DMS79 treated with DMSO at 0.1 percent for 48 hours (cell line): ENCODE measurements at regions not wholly inside any gene's neighbourhood (a gene's known extent, or its start where the extent isn't known, plus 50 kb on each side); places are given as distances from the start of the nearest gene placed in this dataset.

ENCODE experiments used
- DNase-seq: peaks from one replicate; lab custom pipeline; 2025; lab: John Stamatoyannopoulos, UW

DNA sequence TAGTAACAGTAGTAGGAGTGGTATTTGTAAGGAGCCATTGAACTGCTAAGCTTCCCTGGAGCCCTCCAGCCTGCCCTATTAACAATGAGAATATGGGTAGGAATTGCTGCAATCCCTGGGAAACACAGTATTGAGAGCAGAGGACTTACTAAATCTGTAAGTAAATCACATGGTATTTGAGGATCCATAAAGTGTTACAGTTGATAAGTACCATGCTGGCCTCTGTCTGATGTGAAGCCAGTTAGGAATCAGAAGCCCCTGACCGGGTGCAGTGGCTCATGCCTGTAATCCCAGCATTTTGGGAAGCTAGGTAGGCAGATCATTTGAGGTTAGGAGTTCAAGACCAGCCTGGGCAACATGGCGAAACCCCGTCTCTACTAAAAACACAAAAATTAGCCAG, 224.6 kb downstream of the C1D start:
- no peak for DNase-seq

- DNase-seq: no peak
Measured at GRCh38 chr2:67839242-67839641, 223.6 kb downstream of the C1D start.

- DNase-seq: no peak
Measured at GRCh38 chr2:67839668-67840067, 223.1 kb downstream of the C1D start.

DNA sequence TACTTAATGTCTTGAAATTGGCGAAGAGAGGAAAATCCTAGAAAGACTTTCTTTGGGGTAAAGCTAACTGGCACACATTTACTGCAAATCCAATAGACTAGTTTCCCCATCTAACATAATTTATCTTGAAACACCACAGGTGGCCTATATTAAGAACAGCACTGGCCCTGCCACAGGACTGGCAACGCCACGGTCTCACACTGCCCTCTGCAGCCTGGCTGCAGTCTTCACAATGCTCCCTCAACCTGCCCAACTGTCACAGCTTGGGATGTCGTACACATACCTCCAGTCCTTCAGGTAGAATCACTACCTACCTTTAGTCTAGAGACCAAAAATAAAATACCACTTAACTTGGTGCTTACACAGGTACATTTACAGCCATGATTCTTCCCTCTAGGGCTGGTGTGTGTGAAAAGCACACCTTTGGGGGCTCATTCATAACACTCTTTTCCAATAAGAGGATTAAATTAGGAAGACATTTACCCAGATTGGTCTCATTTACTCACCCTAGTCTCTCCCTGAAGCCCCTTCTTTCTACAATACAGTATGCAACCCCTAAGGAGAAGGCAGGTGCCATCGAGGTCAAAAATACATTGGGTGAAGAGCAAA, 222.2 kb downstream of the C1D start:
- DNase-seq: peak; percentile 27

- DNase-seq: no peak
Measured at GRCh38 chr2:67841711-67842110, 221.1 kb downstream of the C1D start.

GRCh38 chr2:67842375-67842959, 220.3 kb downstream of the C1D start:
- DNase-seq: no peak

DNA sequence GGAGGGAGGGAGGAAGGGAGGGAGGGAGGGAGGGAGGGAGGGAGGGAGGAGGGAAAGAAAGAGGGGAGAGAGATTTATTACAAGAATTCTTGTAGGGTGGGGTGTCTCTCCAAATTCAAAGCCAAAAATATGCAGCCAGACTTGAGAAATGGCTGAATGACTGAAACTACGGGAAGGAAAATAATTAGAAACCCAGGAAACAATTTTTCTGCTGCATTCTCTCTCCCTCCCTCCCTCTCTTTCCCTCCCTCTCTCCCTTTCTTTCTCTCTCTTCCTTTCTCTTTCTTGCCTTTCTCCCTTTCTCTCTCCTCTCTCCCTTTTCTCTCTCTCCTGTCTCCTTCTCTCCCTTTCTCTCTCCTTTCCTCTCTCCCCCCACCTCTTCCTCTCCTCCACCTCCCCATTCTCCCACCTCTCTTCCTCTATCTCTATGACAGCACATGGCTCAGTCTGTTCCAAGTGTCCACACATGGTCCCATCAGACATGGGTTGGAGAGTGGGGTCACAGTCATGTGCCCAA, 218.7 kb downstream of the C1D start:
- DNase-seq: no peak

DNA sequence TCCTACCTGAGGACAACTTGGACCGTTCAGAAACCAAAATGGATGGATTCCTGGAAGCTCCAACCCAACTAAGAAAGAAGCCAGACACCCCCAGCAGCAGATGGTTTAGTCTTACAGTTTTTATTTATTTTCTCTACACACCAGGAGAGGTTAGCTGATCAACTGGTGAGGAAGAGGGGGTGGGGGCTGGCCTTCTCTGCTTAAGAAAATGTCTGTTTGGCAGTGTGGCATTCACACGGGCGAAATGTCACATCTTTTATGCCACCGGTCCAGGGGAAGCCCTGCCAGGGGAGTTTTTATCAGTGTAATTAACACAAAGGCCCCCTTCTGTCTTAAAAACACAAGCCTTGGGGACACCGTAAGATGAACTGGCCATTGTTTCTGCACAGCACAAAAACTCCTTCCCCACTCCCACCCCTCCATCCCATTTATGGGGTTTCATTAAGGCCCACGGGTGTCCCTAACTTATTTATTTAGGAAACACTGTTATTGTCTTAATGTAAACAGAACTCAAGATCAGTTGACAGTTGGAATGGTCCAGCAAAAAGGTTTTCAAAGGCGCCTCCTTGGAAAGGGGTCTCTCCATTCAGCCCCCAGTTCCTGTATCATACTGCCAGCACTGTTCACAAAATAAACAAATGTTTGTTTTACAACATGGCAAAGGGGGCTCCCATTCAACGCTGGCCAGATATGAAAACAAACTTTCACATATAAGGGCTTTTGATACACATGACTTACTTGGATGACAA, 217.0 kb downstream of the C1D start:
- peak; percentile 65 for DNase-seq

DNA sequence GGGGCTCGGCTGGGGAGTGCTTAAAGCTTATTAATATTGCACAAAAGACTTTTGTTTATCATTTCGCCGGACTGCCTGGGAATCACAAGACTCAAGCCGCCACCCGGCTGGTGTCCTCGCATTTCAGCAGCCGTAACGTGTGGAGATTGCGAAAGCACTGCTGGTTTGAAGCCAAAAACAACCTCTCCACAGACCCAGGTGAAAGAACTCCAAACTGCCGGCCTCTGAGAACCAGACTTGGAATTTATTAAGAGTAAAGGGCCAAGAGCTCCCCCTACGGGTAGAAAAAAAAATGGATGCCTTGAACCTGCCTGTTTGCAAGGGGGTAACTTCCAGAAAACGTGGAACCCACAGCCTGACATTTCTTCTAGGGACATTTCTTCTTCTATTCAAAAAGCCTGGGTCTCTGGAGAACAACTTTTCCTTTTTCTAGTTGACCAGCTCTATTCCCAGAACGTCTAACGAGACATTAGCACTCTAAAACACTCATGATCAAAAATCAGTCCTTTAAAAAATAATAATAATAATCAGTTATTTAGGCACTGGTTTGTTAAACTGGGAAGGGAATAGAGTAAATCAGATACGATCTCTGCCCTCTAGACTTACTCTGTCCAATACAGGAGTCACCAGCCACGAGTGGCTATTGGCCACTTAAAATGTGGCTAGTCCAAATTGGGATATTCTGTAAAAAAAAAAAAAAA, 216.3 kb downstream of the C1D start:
- peak; percentile 99 for DNase-seq

GRCh38 chr2:67848551-67849285, 214.1 kb downstream of the C1D start:
- no peak for DNase-seq

DNA sequence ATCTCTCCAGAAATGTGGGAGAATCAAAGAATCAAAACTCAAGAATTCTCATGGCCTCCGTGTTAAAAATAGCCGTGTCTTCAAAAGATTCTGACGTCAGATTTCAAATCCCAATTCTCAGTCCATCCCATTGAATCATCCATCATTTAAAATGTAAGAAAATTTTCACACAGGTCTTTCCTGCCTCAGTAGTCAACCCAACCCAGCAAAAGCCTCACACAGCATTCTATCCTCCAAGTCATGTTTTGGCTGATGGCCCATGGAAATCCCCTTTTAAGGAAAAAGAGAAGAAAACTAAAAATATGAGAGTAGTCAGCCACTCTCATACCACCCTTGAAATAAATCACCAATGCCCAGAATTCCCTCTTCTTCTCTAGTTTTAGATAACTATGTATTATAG, 211.8 kb downstream of the C1D start:
- DNase-seq: no peak

DNA sequence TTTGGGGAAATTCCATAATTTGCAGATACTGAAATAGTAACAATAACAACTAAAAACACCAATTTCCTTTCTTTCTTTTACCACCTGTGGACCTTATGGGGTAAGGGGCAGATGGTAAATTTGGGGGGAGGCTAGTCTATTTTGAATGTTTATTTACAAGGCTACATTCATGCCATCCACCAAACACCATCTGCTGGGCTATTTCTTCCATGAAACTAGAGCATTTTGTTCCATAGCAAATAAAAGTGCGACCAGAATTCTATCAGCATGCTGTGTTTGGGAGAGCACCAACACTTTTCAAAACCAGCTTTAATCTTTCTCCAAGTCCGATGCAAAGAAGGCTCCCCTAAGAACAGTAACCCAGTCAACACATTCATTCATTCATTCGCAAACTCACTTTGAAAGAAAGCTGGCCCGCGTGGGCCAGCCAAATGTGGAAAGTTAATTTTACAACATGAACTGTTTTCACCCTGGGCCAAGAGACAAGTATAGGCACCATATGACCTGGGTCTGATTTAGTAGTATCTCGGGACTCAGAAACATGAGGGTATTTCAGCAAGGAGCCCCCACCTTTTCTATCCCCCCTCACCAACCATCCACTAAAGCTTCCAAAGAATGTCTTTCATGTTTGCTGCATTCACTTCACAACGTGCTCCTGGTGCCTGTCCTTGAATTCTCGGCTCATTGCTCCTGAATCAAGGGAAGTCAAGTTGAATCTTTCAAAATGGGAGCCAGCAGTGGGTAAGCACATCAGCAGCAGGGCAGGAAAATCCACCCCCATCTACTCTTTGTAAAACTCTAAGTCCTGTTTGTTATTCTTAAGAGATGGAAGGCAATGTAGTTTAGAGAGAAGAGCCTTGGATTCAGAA, 210.6 kb downstream of the C1D start:
- DNase-seq: no peak

GRCh38 chr2:67854103-67854743, 208.6 kb downstream of the C1D start:
- peak; percentile 86 for DNase-seq

DNA sequence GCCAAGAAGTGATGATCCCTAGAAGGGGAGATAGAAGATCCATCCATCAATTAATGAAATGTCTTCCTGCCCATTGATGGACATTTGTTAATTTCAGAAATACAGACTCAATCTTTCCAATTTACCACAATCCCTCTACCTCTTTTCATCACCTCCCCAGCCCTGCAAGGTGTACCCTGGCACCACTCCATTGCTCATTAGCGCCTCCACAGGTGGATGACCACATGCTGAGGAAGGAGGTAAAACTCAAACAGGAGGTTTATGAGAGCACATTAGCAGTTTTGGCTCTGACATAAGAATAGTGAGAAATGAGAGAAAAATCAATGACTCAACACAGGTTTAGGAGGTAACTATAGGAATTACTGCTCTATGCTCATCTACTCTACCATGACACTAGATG, 208.0 kb downstream of the C1D start:
- no peak for DNase-seq

- DNase-seq: no peak
Measured at GRCh38 chr2:67856866-67857265, 205.9 kb downstream of the C1D start.

DNA sequence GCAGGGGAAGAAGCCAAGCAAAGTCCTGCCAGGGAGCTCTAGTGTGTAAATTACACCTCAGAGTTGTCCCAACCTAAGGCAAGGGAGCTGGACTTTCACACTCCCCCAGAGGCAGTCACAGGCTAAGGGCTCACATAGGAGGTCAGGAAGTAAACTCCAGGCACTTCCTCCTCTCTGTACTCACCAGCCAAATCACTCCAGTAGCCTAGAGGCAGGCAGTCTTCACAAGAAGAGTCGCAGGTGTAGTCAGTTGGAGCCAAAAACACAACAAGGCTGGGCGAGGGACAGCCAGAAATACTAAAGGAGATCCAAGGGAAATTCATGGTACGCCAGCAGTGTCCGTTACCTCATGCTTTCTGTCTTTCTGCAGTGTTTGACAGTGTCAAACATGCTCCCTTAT, 205.0 kb downstream of the C1D start:
- no peak for DNase-seq

DNA sequence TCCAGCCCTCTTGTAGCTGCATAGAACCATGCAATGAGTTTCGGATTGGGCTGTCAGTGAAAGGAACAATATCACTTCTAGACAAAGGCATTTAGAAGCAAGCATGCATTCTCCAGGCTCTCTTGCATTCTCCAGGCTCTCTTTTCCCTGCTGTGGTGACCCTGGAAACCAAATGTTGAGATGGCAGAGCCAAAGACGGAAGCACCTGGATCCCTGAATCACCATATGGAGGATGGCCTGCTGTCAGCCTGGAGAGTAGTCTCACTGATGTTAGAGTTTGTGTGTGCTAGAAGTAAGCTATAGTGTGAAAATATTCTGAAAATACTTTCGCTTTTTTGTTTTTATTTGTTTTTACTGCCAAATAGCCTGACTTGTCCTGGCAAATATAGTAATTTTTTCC, 203.9 kb downstream of the C1D start:
- DNase-seq: peak; percentile 94

DNA sequence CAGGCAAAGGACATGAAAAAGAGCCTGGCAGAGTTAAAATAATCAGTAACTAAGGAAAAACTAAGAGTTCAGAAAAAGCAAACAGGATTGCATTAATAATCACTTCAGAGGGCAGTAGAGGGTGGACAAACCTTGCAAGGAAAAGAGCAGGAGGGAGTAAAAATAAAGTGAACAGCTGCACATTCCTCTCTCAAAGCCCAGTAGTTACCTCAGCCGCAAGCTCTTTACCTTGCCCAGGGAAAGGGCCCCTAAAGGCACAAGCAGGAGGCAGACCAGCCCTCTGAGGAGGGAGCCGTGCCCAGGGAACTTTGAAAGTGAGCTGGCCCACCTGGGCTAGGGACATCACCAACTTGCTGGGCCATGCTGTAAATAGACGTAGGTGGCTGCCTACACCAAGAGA, 196.9 kb downstream of the C1D start:
- no peak for DNase-seq

GRCh38 chr2:67867735-67868134, 195.1 kb downstream of the C1D start:
- DNase-seq: no peak

GRCh38 chr2:67871686-67872412, 191.0 kb downstream of the C1D start:
- no peak for DNase-seq
